ENCODE measurements at regions not wholly inside any gene's neighbourhood (a gene's known extent, or its start where the extent isn't known, plus 50 kb on each side); places are given as distances from the start of the nearest gene placed in this dataset.

DNA sequence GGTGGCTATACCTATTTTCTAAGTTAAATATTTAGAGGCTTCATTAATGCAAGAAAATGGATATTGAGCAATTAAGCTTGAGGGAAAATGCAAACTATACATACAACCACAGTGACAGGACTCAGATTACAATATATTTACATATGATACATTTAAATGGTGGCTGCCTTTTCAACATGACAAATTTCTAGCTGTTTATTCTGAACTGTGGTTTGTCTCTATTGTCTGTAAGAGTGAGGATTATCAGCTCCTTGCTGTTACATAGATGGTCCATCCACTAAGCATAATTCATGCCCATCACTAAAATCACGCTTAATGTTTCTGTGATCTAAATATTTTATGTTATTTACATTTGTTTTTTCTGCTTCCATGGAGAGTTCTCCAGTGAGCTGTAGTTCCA, 81.1 kb upstream of the SGCD start:
- Mint-ChIP-seq H3K36me3 (ENCODE audit: low read depth) (no peaks in the 10 kb centered on the region), H3K27ac (no peak overlapping the region)
- no peak for ATAC-seq

DNA sequence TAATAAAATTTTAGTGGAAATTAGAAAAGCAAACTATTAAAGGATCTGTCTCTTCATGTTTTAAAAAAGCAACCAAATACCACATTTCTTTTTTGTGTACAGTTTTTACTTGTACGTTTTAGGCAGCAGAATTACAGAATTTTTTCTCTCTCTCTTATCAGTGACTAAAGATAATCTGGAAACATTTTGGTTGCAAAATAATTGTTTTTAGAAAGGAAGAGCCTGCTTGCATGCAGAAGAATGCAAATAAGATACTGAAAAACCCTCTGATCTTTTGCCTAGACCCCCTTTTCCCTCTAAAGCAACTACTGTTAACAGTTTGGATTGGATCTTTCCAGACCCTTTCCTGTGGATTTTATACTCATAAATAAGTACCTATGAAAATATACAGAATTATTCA, 75.9 kb upstream of the SGCD start:
- no peak overlapping the region for H3K27ac Mint-ChIP-seq
- H3K27me3 Mint-ChIP-seq = peaks cover 2% of the 10 kb centered on the region
- no peak for DNase-seq
- ATAC-seq = no peak
- H3K36me3 Mint-ChIP-seq (ENCODE audit: low read depth) = no peaks in the 10 kb centered on the region
- H3K9me3 Mint-ChIP-seq = peaks cover 4% of the 10 kb centered on the region
- no peak overlapping the region for H3K4me3 Mint-ChIP-seq
- H3K4me1 Mint-ChIP-seq = no peaks in the 10 kb centered on the region

More for the DNA sequence above, 81.1 kb upstream of the SGCD start:
- H3K9me3 Mint-ChIP-seq = peaks cover 4% of the 10 kb centered on the region
- no peaks in the 10 kb centered on the region for H3K4me1 Mint-ChIP-seq
- H3K4me3 Mint-ChIP-seq = no peak overlapping the region
- no peak for DNase-seq
- H3K27me3 Mint-ChIP-seq = peaks cover 5% of the 10 kb centered on the region

DNA sequence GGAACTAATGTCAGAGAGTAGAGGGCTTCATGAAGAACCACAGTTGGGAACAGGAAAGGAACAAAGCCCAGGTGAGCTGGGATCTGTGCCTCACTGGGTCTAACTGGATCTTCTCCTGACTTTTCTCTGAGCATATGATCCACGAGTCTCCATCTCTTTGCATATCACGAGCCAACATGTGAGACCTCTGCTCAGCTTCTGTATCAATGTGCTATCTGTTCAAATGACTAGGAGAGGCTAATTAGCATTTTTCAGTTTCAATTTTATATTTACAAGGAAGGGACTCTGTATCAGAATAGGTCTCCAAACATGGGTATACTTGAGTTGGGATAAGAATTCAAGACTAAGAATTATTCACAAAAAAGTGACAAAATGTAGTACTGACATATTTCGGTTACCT, 73.8 kb upstream of the SGCD start:
- H3K9me3 Mint-ChIP-seq = no peaks in the 10 kb centered on the region

DNA sequence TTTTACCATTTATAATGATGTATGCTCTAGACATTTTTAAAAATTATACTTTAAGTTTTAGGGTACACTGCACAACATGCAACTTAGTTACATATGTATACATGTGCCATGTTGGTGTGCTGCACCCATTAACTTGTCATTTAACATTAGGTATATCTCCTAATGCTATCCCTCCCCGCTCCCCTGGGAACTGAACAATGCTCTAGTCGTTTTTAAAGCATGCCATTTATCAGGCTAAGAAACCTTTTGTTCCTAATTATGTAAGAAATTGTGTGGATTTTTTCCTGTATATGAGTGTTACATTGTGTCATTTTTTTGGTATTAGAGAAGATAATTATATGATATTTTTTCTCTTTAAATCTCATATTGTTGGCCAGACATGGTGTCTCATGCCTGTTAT, 72.8 kb upstream of the SGCD start:
- Mint-ChIP-seq H3K9me3 (no peaks in the 10 kb centered on the region), H3K27me3 (no peaks in the 10 kb centered on the region), H3K4me3 (no peak overlapping the region), H3K4me1 (no peaks in the 10 kb centered on the region), H3K27ac (no peak overlapping the region), H3K36me3 (ENCODE audit: low read depth) (no peaks in the 10 kb centered on the region)
- ATAC-seq = no peak
- DNase-seq = no peak

More for the DNA sequence above, 73.8 kb upstream of the SGCD start:
- no peaks in the 10 kb centered on the region for H3K27me3 Mint-ChIP-seq
- H3K4me3 Mint-ChIP-seq = no peak overlapping the region
- no peak overlapping the region for H3K27ac Mint-ChIP-seq
- H3K36me3 Mint-ChIP-seq (ENCODE audit: low read depth) = no peaks in the 10 kb centered on the region
- no peaks in the 10 kb centered on the region for H3K4me1 Mint-ChIP-seq
- no peak for ATAC-seq
- no peak for DNase-seq

GRCh38 chr5:156256642-156257041, 70.3 kb upstream of the SGCD start:
- ATAC-seq = no peak
- H3K4me3 Mint-ChIP-seq = no peak overlapping the region
- no peaks in the 10 kb centered on the region for H3K36me3 Mint-ChIP-seq (ENCODE audit: low read depth)
- H3K9me3 Mint-ChIP-seq = no peaks in the 10 kb centered on the region
- DNase-seq = no peak
- no peaks in the 10 kb centered on the region for H3K27me3 Mint-ChIP-seq
- no peak overlapping the region for H3K27ac Mint-ChIP-seq
- H3K4me1 Mint-ChIP-seq = no peaks in the 10 kb centered on the region

DNA sequence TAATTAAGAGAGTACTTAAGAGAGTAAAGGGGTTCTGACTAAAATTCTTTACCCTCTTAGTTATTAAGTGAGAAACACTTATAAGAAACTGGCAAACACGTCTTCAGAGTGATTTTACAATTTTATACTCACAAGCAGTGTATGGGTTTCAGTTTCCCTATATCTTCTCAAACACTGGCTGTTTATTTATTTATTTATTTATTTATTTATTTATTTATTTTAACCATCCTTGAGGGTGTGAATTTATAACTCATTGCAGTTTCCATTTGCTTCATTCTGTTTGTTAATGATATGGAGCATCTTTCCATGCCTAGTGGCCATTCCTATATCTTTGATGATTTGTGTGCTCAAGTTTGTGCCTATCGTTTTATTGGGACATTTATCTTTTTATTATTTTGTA, 68.0 kb upstream of the SGCD start:
- no peak for DNase-seq
- H3K4me3 Mint-ChIP-seq = no peak overlapping the region
- no peaks in the 10 kb centered on the region for H3K9me3 Mint-ChIP-seq

DNA sequence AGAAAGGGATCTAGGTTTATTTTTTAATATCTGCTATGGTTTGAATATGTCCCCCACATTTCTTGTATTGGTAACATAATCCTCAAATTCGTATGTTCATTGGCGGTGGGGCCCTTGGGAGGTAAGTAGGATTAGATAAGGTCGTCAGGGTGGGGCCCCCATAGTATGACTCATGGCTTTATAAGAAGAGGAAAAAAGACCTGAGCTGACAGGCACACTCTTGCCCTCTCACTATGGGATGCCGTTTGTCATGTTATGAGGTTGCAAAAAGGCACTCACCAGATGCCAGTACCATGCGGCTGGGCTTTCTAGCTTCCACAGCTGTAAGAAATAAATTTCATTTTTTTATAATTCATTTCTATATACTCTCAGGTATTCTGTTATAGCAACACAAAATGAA, 67.3 kb upstream of the SGCD start:
- no peaks in the 10 kb centered on the region for H3K36me3 Mint-ChIP-seq (ENCODE audit: low read depth)
- no peaks in the 10 kb centered on the region for H3K27me3 Mint-ChIP-seq
- ATAC-seq (no peak), DNase-seq (no peak)
- no peak overlapping the region for H3K27ac Mint-ChIP-seq
- H3K4me3 Mint-ChIP-seq = no peak overlapping the region
- no peaks in the 10 kb centered on the region for H3K9me3 Mint-ChIP-seq
- no peaks in the 10 kb centered on the region for H3K4me1 Mint-ChIP-seq

More for the DNA sequence above, 68.0 kb upstream of the SGCD start:
- H3K36me3 Mint-ChIP-seq (ENCODE audit: low read depth) = no peaks in the 10 kb centered on the region
- no peak overlapping the region for H3K27ac Mint-ChIP-seq
- no peaks in the 10 kb centered on the region for H3K27me3 Mint-ChIP-seq
- ATAC-seq = no peak
- H3K4me1 Mint-ChIP-seq = no peaks in the 10 kb centered on the region

GRCh38 chr5:156261275-156261939, 65.6 kb upstream of the SGCD start:
- Mint-ChIP-seq H3K4me3 (no peak overlapping the region), H3K9me3 (no peaks in the 10 kb centered on the region), H3K36me3 (ENCODE audit: low read depth) (no peaks in the 10 kb centered on the region), H3K27me3 (no peaks in the 10 kb centered on the region), H3K27ac (no peak overlapping the region), H3K4me1 (no peaks in the 10 kb centered on the region)
- ATAC-seq (no peak), DNase-seq (no peak)

- Mint-ChIP-seq H3K9me3 (peaks cover 21% of the 10 kb centered on the region), H3K27ac (no peak overlapping the region), H3K4me3 (no peak overlapping the region), H3K27me3 (peaks cover 2% of the 10 kb centered on the region), H3K36me3 (ENCODE audit: low read depth) (no peaks in the 10 kb centered on the region), H3K4me1 (no peaks in the 10 kb centered on the region)
- ATAC-seq (no peak), DNase-seq (no peak)
Measured at GRCh38 chr5:156271569-156271968, 55.4 kb upstream of the SGCD start.

DNA sequence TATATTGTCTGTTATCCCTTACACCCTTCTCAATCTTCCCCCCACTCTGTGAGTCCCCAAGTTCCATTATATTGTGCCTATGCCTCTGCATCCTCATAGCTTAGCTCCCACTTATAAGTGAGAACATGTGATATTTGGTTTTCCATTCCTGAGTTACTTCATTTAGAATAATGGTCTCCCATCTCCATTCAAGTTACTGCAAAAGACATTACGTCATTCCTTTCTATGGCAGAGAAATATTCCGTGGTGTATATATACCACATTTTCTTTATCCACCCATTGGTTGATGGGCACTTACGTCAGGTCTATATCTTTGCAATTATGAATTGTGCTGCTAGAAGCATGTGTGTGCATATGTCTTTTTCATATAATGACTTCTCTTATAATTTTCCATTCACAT, 54.8 kb upstream of the SGCD start:
- no peaks in the 10 kb centered on the region for H3K27me3 Mint-ChIP-seq
- DNase-seq (no peak), ATAC-seq (no peak)
- peaks cover 21% of the 10 kb centered on the region for H3K9me3 Mint-ChIP-seq
- no peaks in the 10 kb centered on the region for H3K36me3 Mint-ChIP-seq (ENCODE audit: low read depth)
- no peaks in the 10 kb centered on the region for H3K4me1 Mint-ChIP-seq
- no peak overlapping the region for H3K27ac Mint-ChIP-seq
- no peak overlapping the region for H3K4me3 Mint-ChIP-seq

- H3K36me3 Mint-ChIP-seq (ENCODE audit: low read depth) = no peaks in the 10 kb centered on the region
- H3K4me3 Mint-ChIP-seq = no peak overlapping the region
- no peaks in the 10 kb centered on the region for H3K4me1 Mint-ChIP-seq
- DNase-seq (no peak), ATAC-seq (no peak)
- H3K27ac Mint-ChIP-seq = no peak overlapping the region
- H3K27me3 Mint-ChIP-seq = no peaks in the 10 kb centered on the region
- H3K9me3 Mint-ChIP-seq = peaks cover 19% of the 10 kb centered on the region
Measured at GRCh38 chr5:156273325-156273724, 53.6 kb upstream of the SGCD start.

DNA sequence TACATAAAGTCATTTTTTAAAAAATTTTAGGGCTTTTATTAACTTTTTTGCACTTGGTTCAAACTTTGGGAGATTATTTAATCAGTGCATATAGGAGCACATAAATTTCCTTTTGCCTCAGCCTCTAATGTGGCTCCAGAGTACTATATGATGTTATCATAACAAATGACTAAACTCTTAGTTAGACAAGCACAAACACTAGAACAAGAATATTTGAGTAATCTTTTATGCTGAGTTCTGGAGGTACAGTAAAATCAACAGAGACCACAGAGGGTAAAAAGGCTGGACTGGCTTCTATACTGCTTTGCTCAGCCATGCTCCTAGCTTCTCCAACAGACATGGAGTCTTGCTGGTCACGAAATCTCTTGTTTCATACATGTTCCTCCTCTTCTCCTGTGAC, 52.5 kb upstream of the SGCD start:
- Mint-ChIP-seq H3K27me3 (no peaks in the 10 kb centered on the region), H3K36me3 (ENCODE audit: low read depth) (no peaks in the 10 kb centered on the region), H3K27ac (no peak overlapping the region), H3K9me3 (peaks cover 13% of the 10 kb centered on the region), H3K4me3 (no peak overlapping the region), H3K4me1 (no peaks in the 10 kb centered on the region)
- no peak for DNase-seq
- ATAC-seq = no peak
